ENCODE measurements at regions not wholly inside any gene's neighbourhood (a gene's known extent, or its start where the extent isn't known, plus 50 kb on each side); places are given as distances from the start of the nearest gene placed in this dataset.
A peak's percentile ranks its signal among the peaks of the same experiment; 100 is the strongest.

GRCh38 chr9:16266648-16267276, 603.7 kb downstream of the BNC2 start:
- peak in 1 of 4 experiments; percentile 15 for TF ChIP-seq CTCF (IDR thresholded peaks at IDR 0.05)
- TF ChIP-seq POLR2A (IDR thresholded peaks at IDR 0.05) = no peak
